NCI-H524 (cell line): ENCODE measurements at regions not wholly inside any gene's neighbourhood (a gene's known extent, or its start where the extent isn't known, plus 50 kb on each side); places are given as distances from the start of the nearest gene placed in this dataset.
A peak's percentile ranks its signal among the peaks of the same experiment; 100 is the strongest.

ENCODE experiments used
- DNase-seq, 2 experiments: peaks; one replicate each; lab custom pipeline; 2025; lab: John Stamatoyannopoulos, UW

- no peak for DNase-seq
These were observed 825.5 kb upstream of the NDST4 start for GRCh38 chr4:115938764-115939443.

- no peak for DNase-seq
These were observed 816.0 kb upstream of the NDST4 start for GRCh38 chr4:115929373-115929772.

GRCh38 chr4:115927382-115927781 is 814.0 kb upstream of the NDST4 start:
- DNase-seq = no peak

GRCh38 chr4:115923152-115923551 is 809.7 kb upstream of the NDST4 start:
- DNase-seq = no peak

- DNase-seq = no peak
These were observed 807.2 kb upstream of the NDST4 start for GRCh38 chr4:115920637-115921036.

GRCh38 chr4:115918149-115918548 is 804.7 kb upstream of the NDST4 start:
- DNase-seq = no peak

- DNase-seq = no peak
These were observed 793.0 kb upstream of the NDST4 start for GRCh38 chr4:115906428-115906827.

- no peak for DNase-seq
These were observed 770.4 kb upstream of the NDST4 start for GRCh38 chr4:115883847-115884246.

- DNase-seq = no peak
These were observed 769.8 kb upstream of the NDST4 start for GRCh38 chr4:115883231-115883630.

- no peak for DNase-seq
These were observed 759.6 kb upstream of the NDST4 start for GRCh38 chr4:115873048-115873447.

GRCh38 chr4:115871596-115871995 is 758.2 kb upstream of the NDST4 start:
- no peak for DNase-seq

- no peak for DNase-seq
These were observed 753.0 kb upstream of the NDST4 start for GRCh38 chr4:115866364-115866896.

- no peak for DNase-seq
These were observed 752.3 kb upstream of the NDST4 start for GRCh38 chr4:115865736-115866135.

- no peak for DNase-seq
These were observed 739.3 kb upstream of the NDST4 start for GRCh38 chr4:115852767-115853091.

- peak in 1 of 2 experiments; percentile 41 for DNase-seq
These were observed 738.7 kb upstream of the NDST4 start for GRCh38 chr4:115851918-115852766.

- no peak for DNase-seq
These were observed 737.5 kb upstream of the NDST4 start for GRCh38 chr4:115850799-115851509.

- no peak for DNase-seq
These were observed 730.8 kb upstream of the NDST4 start for GRCh38 chr4:115844180-115844579.

- no peak for DNase-seq
These were observed 728.5 kb upstream of the NDST4 start for GRCh38 chr4:115841871-115842270.

- DNase-seq = no peak
These were observed 721.0 kb upstream of the NDST4 start for GRCh38 chr4:115834441-115834840.

- no peak for DNase-seq
These were observed 711.2 kb upstream of the NDST4 start for GRCh38 chr4:115824630-115825029.

- DNase-seq = no peak
These were observed 690.4 kb upstream of the NDST4 start for GRCh38 chr4:115803825-115804224.

- no peak for DNase-seq
These were observed 677.4 kb upstream of the NDST4 start for GRCh38 chr4:115790812-115791211.
